ENCODE measurements at regions not wholly inside any gene's neighbourhood (a gene's known extent, or its start where the extent isn't known, plus 50 kb on each side); places are given as distances from the start of the nearest gene placed in this dataset.

DNA sequence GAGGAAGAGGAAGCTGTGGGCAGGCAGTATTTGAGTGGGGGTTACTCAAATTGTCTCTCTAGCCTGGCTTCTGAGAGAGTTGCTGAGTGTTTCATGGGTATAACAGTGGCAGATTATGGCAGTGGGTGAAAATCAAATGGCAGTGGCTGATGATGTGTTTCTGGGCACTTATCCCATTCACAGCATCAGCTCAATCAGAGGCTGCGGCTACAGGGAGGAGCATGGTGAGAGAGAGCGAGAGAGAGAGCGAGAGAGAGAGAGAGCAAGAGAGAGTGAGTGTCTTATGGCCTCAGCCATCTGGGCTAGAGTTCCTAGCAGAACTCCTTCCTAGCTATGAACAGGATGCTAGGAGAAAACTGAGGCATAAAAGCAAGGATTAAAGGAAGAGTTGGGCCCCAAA is 178.9 kb downstream of the OLFM4 start:
- no peak for DNase-seq
- Histone ChIP-seq H3K36me3 (ENCODE audit: control insufficient read depth in 2 of 3, insufficient read depth in 3 of 3, low read length in 3 of 3) (no peaks in the 10 kb centered on the region), H3K4me1 (ENCODE audit: control insufficient read depth in 2 of 2, insufficient read depth in 2 of 2, low read length in 2 of 2) (no peaks in the 10 kb centered on the region), H3K27me3 (ENCODE audit: control insufficient read depth in 2 of 2, insufficient read depth in 2 of 2, low read length in 2 of 2) (no peaks in the 10 kb centered on the region), H3K9me3 (ENCODE audit: control insufficient read depth in 2 of 3, low read length in 3 of 3) (no peaks in the 10 kb centered on the region), H3K27ac (ENCODE audit: low read depth, low read length) (no peak overlapping the region), H3K4me3 (ENCODE audit: low read length) (no peak overlapping the region)
- H3K9me3 Mint-ChIP-seq = peaks cover 0 to 5% (median 2%) of the 10 kb centered on the region in 11 donors
- H3K27me3 Mint-ChIP-seq = peaks cover 0 to 27% (median 18%) of the 10 kb centered on the region in 5 donors
- intact Hi-C loops (cut with micrococcal nuclease) = no loop called here
- no peaks in the 10 kb centered on the region for H3K36me3 Mint-ChIP-seq
- no peak overlapping the region for H3K4me3 Mint-ChIP-seq
- H3K4me1 Mint-ChIP-seq = peaks cover 0 to 4% (median 0%) of the 10 kb centered on the region in 7 donors
- CTCF ChIA-PET = no interaction called here
- no peak overlapping the region for H3K27ac Mint-ChIP-seq
- POLR2A ChIA-PET = no interaction called here
- ATAC-seq = no peak

DNA sequence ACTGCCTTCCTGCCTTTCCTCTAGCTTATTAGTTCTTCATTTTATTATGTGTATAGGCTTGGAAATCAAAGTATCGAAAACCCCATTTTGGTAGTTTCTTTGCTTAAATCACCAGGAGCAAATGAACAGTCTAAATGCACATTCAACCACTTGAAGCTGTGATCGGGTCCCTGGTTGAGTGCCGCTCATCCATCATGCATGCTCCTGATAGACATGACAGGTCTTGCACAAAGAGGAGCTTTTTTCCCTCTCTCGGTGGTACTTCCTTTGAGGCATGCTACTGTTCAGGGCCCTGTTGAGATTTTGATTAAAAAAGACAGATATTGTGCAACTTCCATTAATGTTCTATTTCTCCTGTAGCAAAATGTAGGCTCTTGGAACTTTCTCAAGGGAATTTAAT is 185.8 kb downstream of the OLFM4 start:
- no peak overlapping the region for H3K4me3 Mint-ChIP-seq

DNA sequence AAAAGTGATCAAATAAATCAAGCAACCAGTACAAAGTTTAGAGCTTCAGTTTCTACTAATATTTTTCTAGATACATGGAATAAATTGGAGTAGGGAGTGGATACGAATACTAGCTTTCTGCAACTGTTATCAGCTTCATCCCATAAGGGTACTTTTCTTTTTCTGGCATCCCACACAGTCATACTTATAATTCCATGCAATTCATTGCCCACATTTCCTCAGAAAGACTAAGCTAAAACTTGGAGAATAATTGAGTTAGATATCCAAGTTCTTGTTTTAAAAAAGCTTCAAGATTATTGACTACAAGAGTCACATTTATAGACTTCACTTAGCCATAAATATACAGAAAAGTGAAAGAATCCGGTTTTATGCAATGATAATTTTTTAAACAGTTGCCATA is 186.9 kb downstream of the OLFM4 start:
- Histone ChIP-seq H3K27me3 (ENCODE audit: control insufficient read depth in 2 of 2, insufficient read depth in 2 of 2, low read length in 2 of 2) (no peaks in the 10 kb centered on the region), H3K36me3 (ENCODE audit: control insufficient read depth in 2 of 3, insufficient read depth in 3 of 3, low read length in 3 of 3) (no peaks in the 10 kb centered on the region), H3K9me3 (ENCODE audit: control insufficient read depth in 2 of 3, low read length in 3 of 3) (no peaks in the 10 kb centered on the region), H3K4me3 (ENCODE audit: low read length) (no peak overlapping the region), H3K4me1 (ENCODE audit: control insufficient read depth in 2 of 2, insufficient read depth in 2 of 2, low read length in 2 of 2) (no peaks in the 10 kb centered on the region), H3K27ac (ENCODE audit: low read depth, low read length) (no peak overlapping the region)
- intact Hi-C loops (cut with micrococcal nuclease) = no loop called here
- DNase-seq (no peak), ATAC-seq (no peak)
- Mint-ChIP-seq H3K27me3 (peaks cover 0 to 15% (median 2%) of the 10 kb centered on the region in 5 donors), H3K4me1 (no peaks in the 10 kb centered on the region), H3K4me3 (no peak overlapping the region), H3K27ac (no peak overlapping the region), H3K9me3 (no peaks in the 10 kb centered on the region), H3K36me3 (no peaks in the 10 kb centered on the region)
- ChIA-PET POLR2A (no interaction called here), CTCF (no interaction called here)

More for the DNA sequence above, 185.8 kb downstream of the OLFM4 start:
- Histone ChIP-seq H3K27ac (ENCODE audit: low read depth, low read length) (no peak overlapping the region), H3K9me3 (ENCODE audit: control insufficient read depth in 2 of 3, low read length in 3 of 3) (no peaks in the 10 kb centered on the region), H3K27me3 (ENCODE audit: control insufficient read depth in 2 of 2, insufficient read depth in 2 of 2, low read length in 2 of 2) (no peaks in the 10 kb centered on the region), H3K4me3 (ENCODE audit: low read length) (no peak overlapping the region), H3K4me1 (ENCODE audit: control insufficient read depth in 2 of 2, insufficient read depth in 2 of 2, low read length in 2 of 2) (no peaks in the 10 kb centered on the region), H3K36me3 (ENCODE audit: control insufficient read depth in 2 of 3, insufficient read depth in 3 of 3, low read length in 3 of 3) (no peaks in the 10 kb centered on the region)
- H3K4me1 Mint-ChIP-seq = no peaks in the 10 kb centered on the region
- intact Hi-C loops (cut with micrococcal nuclease) = no loop called here
- POLR2A ChIA-PET = no interaction called here
- H3K27ac Mint-ChIP-seq = no peak overlapping the region
- DNase-seq (no peak), ATAC-seq (no peak)
- peaks cover 0 to 11% (median 0%) of the 10 kb centered on the region in 5 donors for H3K27me3 Mint-ChIP-seq
- CTCF ChIA-PET = no interaction called here
- H3K9me3 Mint-ChIP-seq = peaks cover 0 to 2% (median 0%) of the 10 kb centered on the region in 11 donors
- H3K36me3 Mint-ChIP-seq = no peaks in the 10 kb centered on the region

DNA sequence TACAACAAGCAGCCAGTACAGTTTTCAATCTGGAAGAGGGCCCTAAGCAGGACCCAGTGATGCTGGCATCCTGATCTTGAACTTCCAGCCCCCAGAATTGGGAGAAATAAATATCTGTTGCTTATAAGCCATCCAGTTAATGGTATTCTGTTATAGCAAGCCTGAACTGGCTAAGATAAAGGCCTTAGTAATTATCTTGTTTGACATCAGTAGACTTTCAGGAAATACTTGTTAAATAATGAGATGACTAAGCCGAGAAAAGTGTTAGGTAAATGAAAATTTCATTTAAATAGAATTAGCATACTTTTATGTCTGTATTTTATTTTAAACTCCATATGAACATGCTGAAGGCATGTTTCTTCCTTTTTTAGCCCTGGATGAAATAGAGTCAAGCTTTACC is 188.2 kb downstream of the OLFM4 start:
- H3K9me3 Mint-ChIP-seq = peaks cover 0 to 2% (median 0%) of the 10 kb centered on the region in 11 donors
- no peak overlapping the region for H3K27ac Mint-ChIP-seq
- Histone ChIP-seq H3K27me3 (ENCODE audit: control insufficient read depth in 2 of 2, insufficient read depth in 2 of 2, low read length in 2 of 2) (no peaks in the 10 kb centered on the region), H3K36me3 (ENCODE audit: control insufficient read depth in 2 of 3, insufficient read depth in 3 of 3, low read length in 3 of 3) (no peaks in the 10 kb centered on the region), H3K4me3 (ENCODE audit: low read length) (no peak overlapping the region), H3K4me1 (ENCODE audit: control insufficient read depth in 2 of 2, insufficient read depth in 2 of 2, low read length in 2 of 2) (no peaks in the 10 kb centered on the region), H3K9me3 (ENCODE audit: control insufficient read depth in 2 of 3, low read length in 3 of 3) (no peaks in the 10 kb centered on the region), H3K27ac (ENCODE audit: low read depth, low read length) (no peak overlapping the region)
- CTCF ChIA-PET = no interaction called here
- H3K4me3 Mint-ChIP-seq = no peak overlapping the region
- intact Hi-C loops (cut with micrococcal nuclease) = no loop called here
- DNase-seq (no peak), ATAC-seq (no peak)
- H3K4me1 Mint-ChIP-seq = no peaks in the 10 kb centered on the region
- peaks cover 0 to 20% (median 4%) of the 10 kb centered on the region in 5 donors for H3K27me3 Mint-ChIP-seq
- POLR2A ChIA-PET = no interaction called here
- H3K36me3 Mint-ChIP-seq = no peaks in the 10 kb centered on the region

DNA sequence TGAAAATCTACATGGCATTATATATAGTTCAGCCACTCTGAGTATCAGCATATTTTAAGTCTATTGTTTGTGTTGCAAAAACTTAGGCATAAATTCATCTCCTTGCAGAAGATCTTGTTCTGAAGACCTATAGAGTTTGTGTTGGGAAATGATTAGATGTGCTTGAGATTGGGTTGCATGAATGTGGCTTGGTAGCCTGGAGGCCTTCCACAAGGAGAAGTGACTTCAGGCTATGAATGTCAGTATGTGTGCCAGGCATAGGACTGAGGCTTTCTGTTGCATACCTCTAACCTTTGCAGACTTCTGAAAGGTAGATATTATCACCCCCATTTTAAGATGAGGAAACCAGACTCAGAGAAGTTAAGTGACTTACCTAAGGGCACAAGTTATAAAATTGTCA is 188.6 kb downstream of the OLFM4 start:
- H3K27me3 ChIP-seq (ENCODE audit: control insufficient read depth in 2 of 2, insufficient read depth in 2 of 2, low read length in 2 of 2) = no peaks in the 10 kb centered on the region
- no peak for ATAC-seq
- H3K9me3 Mint-ChIP-seq = peaks cover 0 to 4% (median 0%) of the 10 kb centered on the region in 11 donors
- no peaks in the 10 kb centered on the region for H3K4me1 ChIP-seq (ENCODE audit: control insufficient read depth in 2 of 2, insufficient read depth in 2 of 2, low read length in 2 of 2)
- intact Hi-C loops (cut with micrococcal nuclease) = no loop called here
- CTCF ChIA-PET = no interaction called here
- no peaks in the 10 kb centered on the region for H3K36me3 Mint-ChIP-seq
- H3K4me3 ChIP-seq (ENCODE audit: low read length) = no peak overlapping the region
- H3K36me3 ChIP-seq (ENCODE audit: control insufficient read depth in 2 of 3, insufficient read depth in 3 of 3, low read length in 3 of 3) = no peaks in the 10 kb centered on the region
- no peaks in the 10 kb centered on the region for H3K4me1 Mint-ChIP-seq
- no peak overlapping the region for H3K27ac ChIP-seq (ENCODE audit: low read depth, low read length)
- DNase-seq = no peak
- POLR2A ChIA-PET = no interaction called here
- H3K27ac Mint-ChIP-seq = no peak overlapping the region
- peaks cover 0 to 20% (median 4%) of the 10 kb centered on the region in 5 donors for H3K27me3 Mint-ChIP-seq
- H3K9me3 ChIP-seq (ENCODE audit: control insufficient read depth in 2 of 3, low read length in 3 of 3) = no peaks in the 10 kb centered on the region
- H3K4me3 Mint-ChIP-seq = no peak overlapping the region

DNA sequence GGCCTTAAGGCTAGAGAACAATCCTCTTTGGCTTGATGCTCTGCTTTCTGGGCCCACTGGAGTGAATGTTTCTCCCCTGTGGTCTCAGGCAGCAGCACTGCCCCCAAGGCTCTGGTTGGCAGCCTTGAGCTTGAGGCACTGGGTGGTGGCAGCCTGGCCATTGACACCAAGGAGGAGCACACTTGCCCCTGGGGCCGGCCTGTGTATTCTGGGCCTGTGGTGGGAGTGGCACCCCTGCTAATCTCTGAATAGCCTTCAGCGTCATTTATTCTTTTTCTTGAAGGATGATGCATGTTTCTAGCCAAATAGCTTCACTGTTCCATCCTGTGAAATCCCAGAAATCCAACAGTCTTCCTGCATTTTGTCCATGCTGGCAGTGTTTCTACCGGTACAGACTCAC is 191.4 kb downstream of the OLFM4 start:
- Histone ChIP-seq H3K27ac (ENCODE audit: low read depth, low read length) (no peak overlapping the region), H3K9me3 (ENCODE audit: control insufficient read depth in 2 of 3, low read length in 3 of 3) (peaks cover 0 to 3% (median 0%) of the 10 kb centered on the region in 3 experiments), H3K4me3 (ENCODE audit: low read length) (no peak overlapping the region), H3K36me3 (ENCODE audit: control insufficient read depth in 2 of 3, insufficient read depth in 3 of 3, low read length in 3 of 3) (no peaks in the 10 kb centered on the region), H3K4me1 (ENCODE audit: control insufficient read depth in 2 of 2, insufficient read depth in 2 of 2, low read length in 2 of 2) (no peaks in the 10 kb centered on the region), H3K27me3 (ENCODE audit: control insufficient read depth in 2 of 2, insufficient read depth in 2 of 2, low read length in 2 of 2) (no peaks in the 10 kb centered on the region)
- CTCF ChIA-PET = no interaction called here
- Mint-ChIP-seq H3K36me3 (no peaks in the 10 kb centered on the region), H3K4me1 (no peaks in the 10 kb centered on the region), H3K27me3 (peaks cover 0 to 20% (median 4%) of the 10 kb centered on the region in 5 donors), H3K27ac (no peak overlapping the region), H3K9me3 (peaks cover 0 to 11% (median 5%) of the 10 kb centered on the region in 11 donors), H3K4me3 (no peak overlapping the region)
- no peak for ATAC-seq
- DNase-seq = no peak
- intact Hi-C loops (cut with micrococcal nuclease) = no loop called here
- POLR2A ChIA-PET = no interaction called here

DNA sequence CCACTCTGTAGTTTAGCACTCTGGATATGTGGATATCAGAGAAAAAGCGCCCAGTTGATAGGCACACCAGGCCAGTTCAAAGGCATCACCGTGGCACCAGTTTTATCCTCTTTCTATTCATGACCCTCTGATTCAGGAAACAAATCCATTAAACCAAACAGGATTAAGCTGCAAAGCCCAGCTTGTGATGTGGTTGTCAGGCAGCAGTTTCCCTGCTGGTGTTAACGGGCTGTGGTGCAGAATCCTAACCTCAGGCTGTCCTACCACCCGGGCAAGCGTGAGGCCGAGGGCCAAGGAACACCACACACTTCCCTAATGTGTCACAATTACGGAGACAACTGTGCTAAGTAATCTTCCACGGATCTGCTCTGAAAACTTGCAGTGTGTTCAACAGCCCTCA is 209.1 kb downstream of the OLFM4 start:
- Mint-ChIP-seq H3K27ac (no peak overlapping the region), H3K36me3 (no peaks in the 10 kb centered on the region), H3K4me3 (no peak overlapping the region), H3K27me3 (peaks cover 0 to 11% (median 4%) of the 10 kb centered on the region in 5 donors), H3K9me3 (peaks cover 0 to 4% (median 0%) of the 10 kb centered on the region in 11 donors), H3K4me1 (no peaks in the 10 kb centered on the region)
- no peak overlapping the region for H3K4me3 ChIP-seq (ENCODE audit: low read length)
- H3K36me3 ChIP-seq (ENCODE audit: control insufficient read depth in 2 of 3, insufficient read depth in 3 of 3, low read length in 3 of 3) = no peaks in the 10 kb centered on the region
- ChIA-PET CTCF (no interaction called here), POLR2A (no interaction called here)
- H3K27ac ChIP-seq (ENCODE audit: low read depth, low read length) = no peak overlapping the region
- peaks cover 0 to 2% of the 10 kb centered on the region in 2 donors for H3K27me3 ChIP-seq (ENCODE audit: control insufficient read depth in 2 of 2, insufficient read depth in 2 of 2, low read length in 2 of 2)
- intact Hi-C loops (cut with micrococcal nuclease) = no loop called here
- H3K9me3 ChIP-seq (ENCODE audit: control insufficient read depth in 2 of 3, low read length in 3 of 3) = no peaks in the 10 kb centered on the region
- no peak for ATAC-seq
- no peaks in the 10 kb centered on the region for H3K4me1 ChIP-seq (ENCODE audit: control insufficient read depth in 2 of 2, insufficient read depth in 2 of 2, low read length in 2 of 2)
- no peak for DNase-seq
